Astrocyte of the cerebellum (primary cell): ENCODE measurements at regions not wholly inside any gene's neighbourhood (a gene's known extent, or its start where the extent isn't known, plus 50 kb on each side); places are given as distances from the start of the nearest gene placed in this dataset.
"Not testable (repeated sequence)": the region's sequence is repeated elsewhere in the genome, so short reads cannot be mapped to it uniquely, and the experiment has no call there.

Experiments
- DNase-seq: peaks from one replicate; pipeline ENCODE4 v3.0.0-alpha.2; 2011; ENCODE audit warnings: low read depth
- H3K4me3 ChIP-seq: 2 replicates; pipeline ENCODE4 v1.5.1; 2011; ENCODE audit warnings: mild to moderate bottlenecking, low read depth, low read length, moderate library complexity
- CTCF ChIP-seq: IDR thresholded peaks from 2 replicates; pipeline ENCODE4 v1.5.1; 2012; ENCODE audit warnings: low read length, low read depth, moderate library complexity, mild to moderate bottlenecking; ENCODE audit errors: missing control alignments
- in situ Hi-C: cut with HindIII; loops from 2 replicates; pipeline ENCODE4 v1.10.0; 2017; ENCODE audit warnings: low sequenced_read_pairs

DNA sequence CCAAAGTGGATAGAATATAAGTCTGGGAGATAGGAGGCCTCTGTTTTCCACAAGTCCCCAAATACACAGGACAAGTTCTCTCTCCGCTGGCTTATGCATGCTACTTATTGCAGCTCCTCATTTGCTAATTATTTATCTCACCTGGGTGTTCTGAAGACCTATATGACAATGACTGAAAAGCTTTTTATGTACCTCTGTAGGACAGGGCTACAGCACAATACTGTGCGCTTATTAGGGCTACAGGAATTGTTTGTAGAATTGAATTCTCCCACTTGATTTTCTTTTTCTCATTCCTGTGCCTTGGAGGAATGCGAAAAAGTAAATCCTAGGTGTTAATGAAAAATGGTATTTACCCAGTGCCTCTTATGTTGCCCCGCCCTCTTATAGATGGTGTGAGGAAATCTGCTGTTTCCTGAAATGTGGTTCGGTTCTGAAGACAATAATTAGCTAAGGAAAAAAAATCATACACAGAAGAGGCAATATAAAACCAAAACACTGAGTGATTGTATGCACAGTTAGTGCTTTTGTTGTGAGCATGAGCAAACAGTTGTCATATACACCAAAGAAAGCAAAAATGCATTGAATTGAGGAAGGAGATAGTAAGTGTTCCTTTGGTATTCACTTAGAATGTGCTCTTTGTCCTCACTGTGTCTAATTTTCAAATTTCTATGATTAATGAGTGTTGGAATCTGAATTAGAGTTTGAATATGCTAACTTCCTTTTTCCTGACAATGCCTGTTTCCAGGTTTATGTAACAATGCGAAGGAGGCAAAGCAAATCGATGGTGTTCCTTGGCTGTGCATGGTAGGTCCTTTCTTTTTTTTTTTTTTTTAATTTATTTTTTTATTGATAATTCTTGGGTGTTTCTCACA lies 78.7 kb upstream of the PNPT1 start:
- no peak overlapping the region for H3K4me3 ChIP-seq
- in situ Hi-C loops: no loop called here
- DNase-seq: no peak
- no peak for TF ChIP-seq CTCF

- peak; percentile 28 for TF ChIP-seq CTCF
- peak; percentile 35 for DNase-seq
- H3K4me3 ChIP-seq: no peak overlapping the region
- in situ Hi-C loops: no loop called here
Observed at GRCh38 chr2:55771612-55772011, 78.0 kb upstream of the PNPT1 start.

GRCh38 chr2:55768991-55769390 lies 75.3 kb upstream of the PNPT1 start:
- TF ChIP-seq CTCF: no peak
- no peak overlapping the region for H3K4me3 ChIP-seq
- DNase-seq: no peak
- in situ Hi-C loops: no loop called here

DNA sequence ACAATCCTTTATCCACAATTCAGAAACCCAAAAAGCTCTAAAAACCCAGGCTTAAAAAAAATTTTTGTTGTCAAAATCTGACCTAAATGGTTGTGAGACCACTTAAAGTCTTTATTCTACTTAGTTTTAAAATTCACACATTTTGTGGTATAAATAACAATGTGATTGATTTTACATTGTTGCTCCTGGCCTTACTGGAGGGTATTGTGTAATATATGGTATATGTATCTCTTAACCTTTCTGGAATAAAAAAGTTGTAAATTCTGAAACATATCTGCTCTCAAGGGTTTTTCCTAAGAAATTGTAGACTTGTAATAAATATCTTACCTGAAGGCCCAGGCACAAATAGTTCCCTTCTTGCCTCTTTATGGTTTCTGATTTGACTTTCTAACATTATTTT lies 73.3 kb upstream of the PNPT1 start:
- no peak overlapping the region for H3K4me3 ChIP-seq
- no peak for DNase-seq
- TF ChIP-seq CTCF: no peak
- in situ Hi-C loops: no loop called here

DNA sequence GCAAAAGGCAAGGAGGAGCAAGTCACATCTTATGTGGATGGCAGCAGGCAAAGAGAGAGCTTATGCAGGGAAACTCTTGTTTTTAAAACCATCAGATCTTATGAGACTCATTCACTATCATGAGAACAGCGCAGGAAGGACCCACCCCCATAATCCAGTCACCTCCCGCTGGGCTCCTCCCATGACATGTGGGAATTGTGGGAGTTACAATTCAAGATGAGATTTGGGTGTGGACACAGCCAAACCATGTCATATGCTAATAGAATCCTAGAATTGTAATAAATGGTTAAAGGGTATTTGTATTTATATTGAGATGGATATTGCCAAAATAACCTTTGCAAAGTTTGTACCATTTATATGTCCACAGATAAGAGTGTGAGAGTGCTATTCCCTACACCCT lies 72.1 kb upstream of the PNPT1 start:
- H3K4me3 ChIP-seq, in situ Hi-C loops, DNase-seq: not testable (repeated sequence)

GRCh38 chr2:55763721-55764120 lies 70.1 kb upstream of the PNPT1 start:
- in situ Hi-C loops: no loop called here
- DNase-seq: no peak
- H3K4me3 ChIP-seq: no peak overlapping the region
- TF ChIP-seq CTCF: no peak

GRCh38 chr2:55761526-55761925 lies 67.9 kb upstream of the PNPT1 start:
- no peak for TF ChIP-seq CTCF
- no peak for DNase-seq
- in situ Hi-C loops: no loop called here
- H3K4me3 ChIP-seq: no peak overlapping the region
